Smooth muscle cell (in vitro differentiated cells): ENCODE measurements at regions not wholly inside any gene's neighbourhood (a gene's known extent, or its start where the extent isn't known, plus 50 kb on each side); places are given as distances from the start of the nearest gene placed in this dataset.
A peak's percentile ranks its signal among the peaks of the same experiment; 100 is the strongest.

ENCODE experiments used
- DNase-seq: peaks from one replicate; lab custom pipeline; 2025; ENCODE audit not compliant: unreplicated experiment; lab: John Stamatoyannopoulos, UW
- H2AFZ ChIP-seq: fragments of 200-600 bp; sonication (generic); 2 replicates; pipeline ENCODE4 v1.6.0; 2016; ENCODE audit warnings: antibody characterized with exemption, low read depth, mild to moderate bottlenecking
- H3F3A ChIP-seq: fragments of 200-600 bp; sonication (generic); 2 replicates; pipeline ENCODE4 v1.6.0; 2017; ENCODE audit warnings: antibody characterized with exemption, low read depth
- H3K27ac ChIP-seq: fragments of 200-600 bp; sonication (generic); 2 replicates; pipeline ENCODE4 v1.5.1; 2016; ENCODE audit warnings: low read depth, mild to moderate bottlenecking
- H3K27me3 ChIP-seq: fragments of 200-600 bp; sonication (generic); 2 replicates; pipeline ENCODE4 v1.6.1; 2016; ENCODE audit warnings: low read depth, mild to moderate bottlenecking
- H3K36me3 ChIP-seq: fragments of 200-600 bp; sonication (generic); 2 replicates; pipeline ENCODE4 v1.5.1; 2016; ENCODE audit warnings: low read depth
- H3K4me1 ChIP-seq: fragments of 200-600 bp; sonication (generic); 2 replicates; pipeline ENCODE4 v1.5.1; 2016; ENCODE audit warnings: low read depth
- H3K4me2 ChIP-seq: fragments of 200-600 bp; sonication (generic); 2 replicates; pipeline ENCODE4 v1.6.0; 2016; ENCODE audit warnings: mild to moderate bottlenecking
- H3K4me3 ChIP-seq: fragments of 200-600 bp; sonication (generic); 2 replicates; pipeline ENCODE4 v1.5.1; 2016; ENCODE audit warnings: mild to moderate bottlenecking
- H3K79me2 ChIP-seq: fragments of 200-600 bp; sonication (generic); 2 replicates; pipeline ENCODE4 v1.6.0; 2016; ENCODE audit warnings: low read depth, mild to moderate bottlenecking
- H3K9ac ChIP-seq: fragments of 200-600 bp; sonication (generic); 2 replicates; pipeline ENCODE4 v1.6.0; 2016; ENCODE audit warnings: low read depth
- H3K9me3 ChIP-seq: fragments of 200-600 bp; sonication (generic); replicated peaks from 2 replicates; pipeline ENCODE4 v1.5.1; 2016; ENCODE audit warnings: low read depth
- H4K20me1 ChIP-seq: fragments of 200-600 bp; sonication (generic); 2 replicates; pipeline ENCODE4 v1.6.0; 2016; ENCODE audit warnings: low read depth
- WGBS: methylation state at CpG from one replicate; pipeline ENCODE4 v1.1.7; 2016; ENCODE audit warnings: low lambda C conversion rate; 5-methylcytosine and 5-hydroxymethylcytosine counted together
- TF ChIP-seq, protein P1 (sequence below): fragments of 200-600 bp; sonication (generic); IDR thresholded peaks from 2 replicates; pipeline ENCODE4 v1.5.1; 2017; ENCODE audit warnings: borderline replicate concordance, mild to moderate bottlenecking, antibody characterized with exemption; ENCODE audit not compliant: insufficient read depth, poor library complexity, severe bottlenecking

DNA sequence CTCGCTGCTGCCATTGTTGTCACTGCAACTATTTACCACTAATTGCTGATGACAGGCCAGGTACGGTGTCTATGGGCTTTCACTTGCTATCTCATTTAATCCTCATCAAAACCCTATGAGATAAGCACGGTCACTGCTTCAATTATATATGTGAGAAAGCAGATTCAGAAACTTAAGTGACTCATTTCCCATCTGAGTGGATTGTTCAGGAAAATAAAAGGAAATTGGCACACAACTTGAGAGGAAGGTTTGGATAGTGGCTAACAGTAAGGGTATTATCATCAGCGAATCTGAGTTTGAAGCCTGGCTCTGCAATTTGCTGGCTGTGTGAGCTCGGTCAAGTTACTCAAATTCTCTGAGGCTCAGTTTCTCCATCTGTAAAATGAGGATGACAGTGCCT, 196.0 kb downstream of the KCNS3 start:
- H3K27ac ChIP-seq = no peak overlapping the region
- peaks cover 31% of the 10 kb centered on the region for H3K27me3 ChIP-seq
- H3K9me3 ChIP-seq = no peaks in the 10 kb centered on the region
- no peak overlapping the region for H3K4me3 ChIP-seq
- H3K4me1 ChIP-seq = peaks cover 25% of the 10 kb centered on the region
- no peaks in the 10 kb centered on the region for H3K36me3 ChIP-seq
- no peak overlapping the region for H2AFZ ChIP-seq
- no peaks in the 10 kb centered on the region for H3K79me2 ChIP-seq
- H3K9ac ChIP-seq = no peak overlapping the region
- TF ChIP-seq, protein P1, sequence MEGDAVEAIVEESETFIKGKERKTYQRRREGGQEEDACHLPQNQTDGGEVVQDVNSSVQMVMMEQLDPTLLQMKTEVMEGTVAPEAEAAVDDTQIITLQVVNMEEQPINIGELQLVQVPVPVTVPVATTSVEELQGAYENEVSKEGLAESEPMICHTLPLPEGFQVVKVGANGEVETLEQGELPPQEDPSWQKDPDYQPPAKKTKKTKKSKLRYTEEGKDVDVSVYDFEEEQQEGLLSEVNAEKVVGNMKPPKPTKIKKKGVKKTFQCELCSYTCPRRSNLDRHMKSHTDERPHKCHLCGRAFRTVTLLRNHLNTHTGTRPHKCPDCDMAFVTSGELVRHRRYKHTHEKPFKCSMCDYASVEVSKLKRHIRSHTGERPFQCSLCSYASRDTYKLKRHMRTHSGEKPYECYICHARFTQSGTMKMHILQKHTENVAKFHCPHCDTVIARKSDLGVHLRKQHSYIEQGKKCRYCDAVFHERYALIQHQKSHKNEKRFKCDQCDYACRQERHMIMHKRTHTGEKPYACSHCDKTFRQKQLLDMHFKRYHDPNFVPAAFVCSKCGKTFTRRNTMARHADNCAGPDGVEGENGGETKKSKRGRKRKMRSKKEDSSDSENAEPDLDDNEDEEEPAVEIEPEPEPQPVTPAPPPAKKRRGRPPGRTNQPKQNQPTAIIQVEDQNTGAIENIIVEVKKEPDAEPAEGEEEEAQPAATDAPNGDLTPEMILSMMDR = no peak
- DNase-seq = no peak
- 43% methylated on average over 5 of the region's 5 CpGs for WGBS
- peak overlapping the region; percentile 29 for H3K4me2 ChIP-seq
- H4K20me1 ChIP-seq = no peaks in the 10 kb centered on the region
- no peaks in the 10 kb centered on the region for H3F3A ChIP-seq

DNA sequence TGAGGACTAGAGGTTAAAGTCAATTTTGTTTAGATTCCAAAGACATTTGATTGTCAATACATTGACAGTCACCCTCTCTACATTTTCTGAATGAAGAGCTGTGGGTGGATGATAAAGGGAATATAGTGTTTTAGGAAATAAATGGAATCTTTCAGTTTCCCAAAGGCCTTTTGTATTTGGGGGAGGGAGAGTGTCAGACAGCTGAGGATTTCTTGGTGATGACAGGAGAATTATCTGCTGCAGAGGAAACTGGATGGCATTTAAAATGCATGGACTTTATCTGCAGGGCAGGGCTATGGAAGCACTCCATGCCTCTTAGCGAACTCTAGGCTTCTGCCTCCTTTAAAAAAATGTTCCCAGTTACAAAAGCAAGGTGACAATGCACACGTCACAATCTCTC, 195.1 kb downstream of the KCNS3 start:
- H3K79me2 ChIP-seq = no peaks in the 10 kb centered on the region
- H2AFZ ChIP-seq = no peak overlapping the region
- TF ChIP-seq, protein P1 = no peak
- H3K4me1 ChIP-seq = peaks cover 25% of the 10 kb centered on the region
- DNase-seq = no peak
- no peaks in the 10 kb centered on the region for H4K20me1 ChIP-seq
- peak overlapping the region; percentile 13 for H3K4me2 ChIP-seq
- H3K27ac ChIP-seq = no peak overlapping the region
- H3K27me3 ChIP-seq = peaks cover 40% of the 10 kb centered on the region
- no peaks in the 10 kb centered on the region for H3K9me3 ChIP-seq
- no peak overlapping the region for H3K9ac ChIP-seq
- H3K4me3 ChIP-seq = no peak overlapping the region
- H3K36me3 ChIP-seq = no peaks in the 10 kb centered on the region
- H3F3A ChIP-seq = no peaks in the 10 kb centered on the region
- 51% methylated on average over 2 of the region's 2 CpGs for WGBS

DNA sequence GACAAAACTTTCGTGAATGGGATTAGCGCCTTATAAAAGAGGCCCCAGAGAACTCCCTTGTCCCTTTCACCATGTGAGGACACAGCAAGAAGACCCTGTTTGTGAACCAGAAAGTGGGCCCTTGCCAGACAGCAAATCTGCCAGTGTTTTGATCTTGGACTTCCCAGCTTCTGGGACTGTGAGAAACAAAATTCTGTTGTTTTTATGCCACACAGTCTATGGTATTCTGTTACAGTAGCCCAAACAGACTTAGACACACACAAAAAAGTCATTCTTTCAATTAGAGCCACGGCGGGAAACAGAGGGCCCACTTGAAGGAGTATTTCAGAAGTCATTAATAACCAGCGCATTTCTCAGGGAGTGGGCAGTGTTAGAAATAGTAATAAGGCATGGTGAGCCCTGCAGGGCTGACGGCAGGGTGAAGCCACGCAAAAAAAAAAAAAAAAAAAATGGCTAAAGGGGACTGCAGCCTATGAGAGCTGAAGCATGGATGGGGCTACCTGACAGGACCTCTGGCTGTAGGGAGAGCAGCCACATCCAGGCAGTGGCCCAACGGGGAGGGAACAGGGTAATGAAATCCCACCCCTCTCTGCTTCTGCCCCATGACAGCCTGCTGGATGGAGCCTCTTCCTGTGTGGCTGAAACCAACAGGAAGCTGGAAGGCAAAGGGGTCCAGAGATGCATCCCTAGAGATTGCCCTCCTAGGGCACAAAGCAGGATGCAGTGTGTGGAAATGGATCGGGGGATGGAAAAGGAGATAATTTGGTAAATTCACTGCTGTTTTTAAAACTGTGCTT, 189.3 kb downstream of the KCNS3 start:
- TF ChIP-seq, protein P1 = no peak
- Histone ChIP-seq H3K9ac (no peak overlapping the region), H3K4me2 (no peak overlapping the region), H3K4me1 (peaks cover 12% of the 10 kb centered on the region), H3K27me3 (peaks cover 43% of the 10 kb centered on the region), H3K4me3 (no peak overlapping the region), H3F3A (peaks cover 3% of the 10 kb centered on the region), H2AFZ (no peak overlapping the region), H3K9me3 (no peaks in the 10 kb centered on the region), H3K79me2 (no peaks in the 10 kb centered on the region), H3K36me3 (no peaks in the 10 kb centered on the region), H4K20me1 (no peaks in the 10 kb centered on the region), H3K27ac (no peak overlapping the region)
- WGBS = 61% methylated on average over 9 of the region's 9 CpGs
- DNase-seq = no peak

DNA sequence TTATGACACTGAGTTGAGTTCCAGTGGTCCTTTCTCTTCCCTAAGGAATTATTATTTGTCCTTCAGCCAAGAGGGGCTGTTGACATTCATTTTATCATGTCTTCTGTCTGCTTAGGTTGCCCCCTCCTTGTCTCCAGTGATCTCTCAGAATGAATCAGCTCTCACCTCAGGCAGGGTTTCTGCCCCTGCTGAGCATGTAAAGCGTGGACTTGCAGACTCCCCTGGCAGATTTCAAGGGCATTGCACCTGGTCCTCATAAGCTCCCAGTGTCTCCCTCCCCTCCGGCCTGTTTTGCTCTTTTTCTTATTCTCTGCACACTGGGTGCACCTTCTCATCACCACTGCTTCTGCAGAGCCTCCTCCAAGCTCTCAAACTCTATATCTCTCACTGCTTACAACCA, 188.4 kb downstream of the KCNS3 start:
- Histone ChIP-seq H3K36me3 (no peaks in the 10 kb centered on the region), H3K9ac (no peak overlapping the region), H3K4me1 (peaks cover 15% of the 10 kb centered on the region), H3K27ac (no peak overlapping the region), H3K27me3 (peaks cover 42% of the 10 kb centered on the region), H3K9me3 (no peaks in the 10 kb centered on the region), H3F3A (peaks cover 3% of the 10 kb centered on the region), H4K20me1 (no peaks in the 10 kb centered on the region), H3K4me3 (no peak overlapping the region), H2AFZ (no peak overlapping the region), H3K79me2 (no peaks in the 10 kb centered on the region), H3K4me2 (no peak overlapping the region)
- 84% methylated on average over 2 of the region's 2 CpGs for WGBS
- TF ChIP-seq, protein P1 = no peak
- no peak for DNase-seq
